Uterus (tissue), 2 donors: ENCODE measurements at regions not wholly inside any gene's neighbourhood (a gene's known extent, or its start where the extent isn't known, plus 50 kb on each side); places are given as distances from the start of the nearest gene placed in this dataset.

Experiments
- CTCF ChIP-seq, 4 experiments: fragments of 200-600 bp in 2 of 4; fragments of 450-650 bp in 2 of 4; sonication (generic) in 2 of 4; IDR thresholded peaks; one replicate each; pipeline ENCODE4 v1.5.1; 2016 to 2019; ENCODE audit warnings: antibody characterized with exemption in 4 of 4, mild to moderate bottlenecking in 2 of 4, moderate library complexity in 1 of 4
- POLR2A ChIP-seq, 2 donors: fragments of 450-650 bp; IDR thresholded peaks; one replicate each; pipeline ENCODE4 v1.6.1; 2016; ENCODE audit warnings: antibody characterized with exemption in 2 of 2, mild to moderate bottlenecking in 1 of 2, moderate library complexity in 1 of 2

DNA sequence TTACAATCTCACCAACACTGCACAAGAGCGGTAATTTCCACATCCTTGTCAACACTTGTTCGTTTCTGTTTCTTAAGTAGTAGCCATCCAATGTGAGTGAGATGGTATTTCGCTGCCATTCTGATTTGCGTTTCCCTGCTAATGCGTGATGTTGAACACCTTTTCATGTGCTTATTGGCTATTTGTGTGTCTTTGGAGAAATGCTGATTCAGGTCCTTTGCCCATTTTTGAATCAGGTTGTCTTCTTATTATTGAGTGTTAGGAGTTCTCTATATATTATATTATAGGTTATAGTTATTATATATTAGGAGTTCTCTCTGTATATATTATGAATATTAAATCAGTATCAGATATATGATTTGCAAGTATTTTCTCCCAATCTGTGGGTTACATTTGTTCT lies 59.9 kb upstream of the IRX4 start:
- TF ChIP-seq CTCF (IDR thresholded peaks at IDR 0.05), result no peak
- TF ChIP-seq POLR2A (IDR thresholded peaks at IDR 0.05), result no peak
